WTC11 (cell line): ENCODE measurements at regions not wholly inside any gene's neighbourhood (a gene's known extent, or its start where the extent isn't known, plus 50 kb on each side); places are given as distances from the start of the nearest gene placed in this dataset.

Experiments used
- ATAC-seq: fragments of 200-7000 bp; cut with Tn5 transposase; 2 replicates; pipeline ENCODE4 v1.10.0; 2021; ENCODE audit warnings: mild to moderate bottlenecking, moderate library complexity
- CTCF ChIA-PET: fragments of 300-600 bp; sonication (Branson Sonifier 250); formaldehyde crosslinking; loops from one replicate; lab custom pipeline; 2021; ENCODE audit warnings: antibody characterized with exemption; lab: Charles Lee
- POLR2A ChIA-PET: fragments of 350-600 bp; sonication (Branson Sonifier 250); formaldehyde crosslinking; loops from one replicate; lab custom pipeline; 2021; ENCODE audit warnings: antibody characterized with exemption; lab: Charles Lee
- DNase-seq: peaks from one replicate; pipeline ENCODE4 v3.0.0; 2021; ENCODE audit warnings: low spot score
- H3K27ac Mint-ChIP-seq: 2 replicates; pipeline ENCODE4 v1.8.0; 2021; ENCODE audit warnings: mixed read lengths
- H3K27me3 Mint-ChIP-seq: 2 replicates; pipeline ENCODE4 v1.8.0; 2021; ENCODE audit warnings: low read depth, mild to moderate bottlenecking, moderate library complexity, mixed read lengths
- H3K36me3 Mint-ChIP-seq: 2 replicates; pipeline ENCODE4 v1.8.0; 2021; ENCODE audit warnings: mixed read lengths
- H3K4me1 Mint-ChIP-seq: 2 replicates; pipeline ENCODE4 v1.8.0; 2022; ENCODE audit warnings: mixed read lengths
- H3K4me3 Mint-ChIP-seq: 2 replicates; pipeline ENCODE4 v1.8.0; 2021; ENCODE audit warnings: mild to moderate bottlenecking, moderate library complexity, mixed read lengths
- H3K9me3 Mint-ChIP-seq: 2 replicates; pipeline ENCODE4 v1.8.0; 2021; ENCODE audit warnings: mixed read lengths
- FOXJ3 ChIP-seq: sonication (generic); formaldehyde crosslinking; IDR thresholded peaks from 2 replicates; pipeline ENCODE4 v1.9.0; 2021; ENCODE audit warnings: missing genetic modification reagents, mild to moderate bottlenecking, borderline replicate concordance
- IRF2 ChIP-seq: sonication (generic); formaldehyde crosslinking; IDR thresholded peaks from 2 replicates; pipeline ENCODE4 v1.8.0; 2022; ENCODE audit warnings: low read depth, missing genetic modification reagents, borderline replicate concordance
- JUN ChIP-seq: sonication (generic); formaldehyde crosslinking; IDR thresholded peaks from 2 replicates; pipeline ENCODE4 v1.8.0; 2023; ENCODE audit warnings: mild to moderate bottlenecking, missing genetic modification reagents
- NFATC4 ChIP-seq: fragments of 250-450 bp; sonication (Bioruptor Pico); IDR thresholded peaks from 2 replicates; pipeline ENCODE4 v1.9.0; 2021; ENCODE audit warnings: mild to moderate bottlenecking
- NR2C2 ChIP-seq: sonication (generic); formaldehyde crosslinking; IDR thresholded peaks from 2 replicates; pipeline ENCODE4 v1.8.0; 2022; ENCODE audit warnings: mild to moderate bottlenecking, missing genetic modification reagents
- SOX15 ChIP-seq: fragments of 250-450 bp; sonication (Bioruptor Pico); IDR thresholded peaks from 2 replicates; pipeline ENCODE4 v1.9.0; 2021; ENCODE audit warnings: mild to moderate bottlenecking
- TCF7 ChIP-seq: sonication (generic); formaldehyde crosslinking; IDR thresholded peaks from 2 replicates; pipeline ENCODE4 v1.8.0; 2022; ENCODE audit warnings: mild to moderate bottlenecking, low read depth, missing genetic modification reagents, moderate library complexity
- TEAD1 ChIP-seq: sonication (generic); formaldehyde crosslinking; IDR thresholded peaks from 2 replicates; pipeline ENCODE4 v1.8.0; 2022; ENCODE audit warnings: mild to moderate bottlenecking, missing genetic modification reagents
- ZNF232 ChIP-seq: sonication (generic); formaldehyde crosslinking; IDR thresholded peaks from 2 replicates; pipeline ENCODE4 v1.8.0; 2022; ENCODE audit warnings: mild to moderate bottlenecking, missing genetic modification reagents
- TF ChIP-seq, protein P1 (sequence below): sonication (generic); formaldehyde crosslinking; IDR thresholded peaks from 2 replicates; pipeline ENCODE4 v1.8.1; 2022; ENCODE audit warnings: mild to moderate bottlenecking, moderate library complexity, missing genetic modification reagents
- TF ChIP-seq, protein P2 (sequence below): sonication (generic); formaldehyde crosslinking; IDR thresholded peaks from 2 replicates; pipeline ENCODE4 v1.8.0; 2022; ENCODE audit warnings: mild to moderate bottlenecking, missing genetic modification reagents
- TF ChIP-seq, protein P3 (sequence below): sonication (generic); formaldehyde crosslinking; IDR thresholded peaks from 2 replicates; pipeline ENCODE4 v1.8.1; 2023; ENCODE audit warnings: mild to moderate bottlenecking, missing genetic modification reagents
- TF ChIP-seq, protein P4 (sequence below): sonication (generic); formaldehyde crosslinking; IDR thresholded peaks from 2 replicates; pipeline ENCODE4 v1.8.0; 2023; ENCODE audit warnings: missing genetic modification reagents, mild to moderate bottlenecking, borderline replicate concordance
- TF ChIP-seq, protein P5 (sequence below): fragments of 250-450 bp; sonication (Bioruptor Pico); IDR thresholded peaks from 2 replicates; pipeline ENCODE4 v1.9.0; 2021; ENCODE audit warnings: mild to moderate bottlenecking, borderline replicate concordance
- TF ChIP-seq, protein P6 (sequence below): sonication (generic); formaldehyde crosslinking; IDR thresholded peaks from 2 replicates; pipeline ENCODE4 v1.8.1; 2022; ENCODE audit warnings: low read depth, missing genetic modification reagents, borderline replicate concordance

DNA sequence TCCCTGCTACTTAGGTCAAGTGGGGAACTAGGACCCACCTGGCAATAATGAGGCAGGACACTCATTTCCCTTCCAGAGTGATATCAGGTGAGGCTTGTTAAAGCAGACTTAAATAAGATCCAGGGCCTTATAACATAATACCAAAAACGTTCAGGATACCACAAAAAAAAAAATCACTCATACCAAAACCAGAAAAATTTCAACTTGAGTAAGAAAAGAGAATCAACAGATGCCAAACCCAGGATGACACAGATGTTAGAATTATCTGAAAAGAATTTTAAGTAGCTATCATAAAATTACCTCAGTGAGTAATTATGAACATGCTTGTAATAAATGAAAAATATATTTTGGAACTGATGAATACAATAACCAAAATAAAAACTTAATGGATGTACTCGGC lies 255.6 kb upstream of the OSR1 start (continued):
- TF ChIP-seq, protein P1, sequence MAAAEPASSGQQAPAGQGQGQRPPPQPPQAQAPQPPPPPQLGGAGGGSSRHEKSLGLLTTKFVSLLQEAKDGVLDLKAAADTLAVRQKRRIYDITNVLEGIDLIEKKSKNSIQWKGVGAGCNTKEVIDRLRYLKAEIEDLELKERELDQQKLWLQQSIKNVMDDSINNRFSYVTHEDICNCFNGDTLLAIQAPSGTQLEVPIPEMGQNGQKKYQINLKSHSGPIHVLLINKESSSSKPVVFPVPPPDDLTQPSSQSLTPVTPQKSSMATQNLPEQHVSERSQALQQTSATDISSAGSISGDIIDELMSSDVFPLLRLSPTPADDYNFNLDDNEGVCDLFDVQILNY = no peak
- TF ChIP-seq JUN (CRISPR knock-in tag) (no peak), TCF7 (CRISPR knock-in tag) (no peak), NR2C2 (CRISPR knock-in tag) (no peak)

DNA sequence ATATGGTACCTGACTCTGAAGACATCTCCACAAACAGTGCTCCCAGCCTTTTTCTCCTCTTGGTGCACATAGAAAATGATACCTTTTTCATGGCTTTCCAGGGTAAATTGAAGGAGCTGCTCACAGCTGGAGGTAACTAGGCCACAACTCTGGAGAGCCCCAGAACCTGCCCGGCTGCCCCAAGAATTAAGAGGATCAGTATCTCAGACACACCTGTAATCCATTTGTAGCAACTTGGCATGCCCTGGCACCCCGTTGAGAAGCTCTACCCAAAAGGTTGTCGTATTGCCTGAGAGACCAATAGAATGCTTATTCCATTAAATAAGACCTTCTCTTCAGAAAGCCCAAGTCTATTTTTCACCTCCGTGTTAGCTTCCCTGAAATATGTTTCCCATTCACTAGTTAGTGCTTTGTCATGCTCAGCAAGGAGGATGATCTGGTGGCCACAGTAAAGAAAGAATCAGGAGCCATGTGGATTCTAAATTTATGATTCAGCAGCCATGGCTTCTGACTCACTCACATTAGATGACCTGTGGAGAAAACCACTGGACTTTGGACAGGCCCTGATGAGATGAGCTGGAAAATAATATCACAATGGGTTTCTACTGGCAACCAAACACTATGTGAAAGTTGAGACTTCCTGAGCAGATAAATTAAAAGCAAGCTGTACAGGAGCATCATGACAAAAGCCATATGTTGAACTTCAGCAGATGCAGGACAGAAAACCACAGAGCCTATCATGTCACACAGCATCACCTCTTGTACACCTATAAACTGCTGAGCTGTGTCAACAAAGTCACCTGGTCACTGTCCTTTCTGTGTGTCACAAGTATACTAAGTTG lies 253.3 kb upstream of the OSR1 start:
- no peak for ATAC-seq
- CTCF ChIA-PET = no interaction called here
- TF ChIP-seq, protein P2, sequence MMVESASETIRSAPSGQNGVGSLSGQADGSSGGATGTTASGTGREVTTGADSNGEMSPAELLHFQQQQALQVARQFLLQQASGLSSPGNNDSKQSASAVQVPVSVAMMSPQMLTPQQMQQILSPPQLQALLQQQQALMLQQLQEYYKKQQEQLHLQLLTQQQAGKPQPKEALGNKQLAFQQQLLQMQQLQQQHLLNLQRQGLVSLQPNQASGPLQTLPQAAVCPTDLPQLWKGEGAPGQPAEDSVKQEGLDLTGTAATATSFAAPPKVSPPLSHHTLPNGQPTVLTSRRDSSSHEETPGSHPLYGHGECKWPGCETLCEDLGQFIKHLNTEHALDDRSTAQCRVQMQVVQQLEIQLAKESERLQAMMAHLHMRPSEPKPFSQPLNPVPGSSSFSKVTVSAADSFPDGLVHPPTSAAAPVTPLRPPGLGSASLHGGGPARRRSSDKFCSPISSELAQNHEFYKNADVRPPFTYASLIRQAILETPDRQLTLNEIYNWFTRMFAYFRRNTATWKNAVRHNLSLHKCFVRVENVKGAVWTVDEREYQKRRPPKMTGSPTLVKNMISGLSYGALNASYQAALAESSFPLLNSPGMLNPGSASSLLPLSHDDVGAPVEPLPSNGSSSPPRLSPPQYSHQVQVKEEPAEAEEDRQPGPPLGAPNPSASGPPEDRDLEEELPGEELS (CRISPR knock-in tag) = no peak
- TF ChIP-seq SOX15 (CRISPR knock-in tag) (no peak), IRF2 (no peak), ZNF232 (CRISPR knock-in tag) (no peak), TEAD1 (CRISPR knock-in tag) (no peak), NFATC4 (CRISPR knock-in tag) (no peak), FOXJ3 (CRISPR knock-in tag) (no peak)
- TF ChIP-seq, protein P3, sequence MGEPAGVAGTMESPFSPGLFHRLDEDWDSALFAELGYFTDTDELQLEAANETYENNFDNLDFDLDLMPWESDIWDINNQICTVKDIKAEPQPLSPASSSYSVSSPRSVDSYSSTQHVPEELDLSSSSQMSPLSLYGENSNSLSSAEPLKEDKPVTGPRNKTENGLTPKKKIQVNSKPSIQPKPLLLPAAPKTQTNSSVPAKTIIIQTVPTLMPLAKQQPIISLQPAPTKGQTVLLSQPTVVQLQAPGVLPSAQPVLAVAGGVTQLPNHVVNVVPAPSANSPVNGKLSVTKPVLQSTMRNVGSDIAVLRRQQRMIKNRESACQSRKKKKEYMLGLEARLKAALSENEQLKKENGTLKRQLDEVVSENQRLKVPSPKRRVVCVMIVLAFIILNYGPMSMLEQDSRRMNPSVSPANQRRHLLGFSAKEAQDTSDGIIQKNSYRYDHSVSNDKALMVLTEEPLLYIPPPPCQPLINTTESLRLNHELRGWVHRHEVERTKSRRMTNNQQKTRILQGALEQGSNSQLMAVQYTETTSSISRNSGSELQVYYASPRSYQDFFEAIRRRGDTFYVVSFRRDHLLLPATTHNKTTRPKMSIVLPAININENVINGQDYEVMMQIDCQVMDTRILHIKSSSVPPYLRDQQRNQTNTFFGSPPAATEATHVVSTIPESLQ (CRISPR knock-in tag) = no peak
- TF ChIP-seq, protein P4, sequence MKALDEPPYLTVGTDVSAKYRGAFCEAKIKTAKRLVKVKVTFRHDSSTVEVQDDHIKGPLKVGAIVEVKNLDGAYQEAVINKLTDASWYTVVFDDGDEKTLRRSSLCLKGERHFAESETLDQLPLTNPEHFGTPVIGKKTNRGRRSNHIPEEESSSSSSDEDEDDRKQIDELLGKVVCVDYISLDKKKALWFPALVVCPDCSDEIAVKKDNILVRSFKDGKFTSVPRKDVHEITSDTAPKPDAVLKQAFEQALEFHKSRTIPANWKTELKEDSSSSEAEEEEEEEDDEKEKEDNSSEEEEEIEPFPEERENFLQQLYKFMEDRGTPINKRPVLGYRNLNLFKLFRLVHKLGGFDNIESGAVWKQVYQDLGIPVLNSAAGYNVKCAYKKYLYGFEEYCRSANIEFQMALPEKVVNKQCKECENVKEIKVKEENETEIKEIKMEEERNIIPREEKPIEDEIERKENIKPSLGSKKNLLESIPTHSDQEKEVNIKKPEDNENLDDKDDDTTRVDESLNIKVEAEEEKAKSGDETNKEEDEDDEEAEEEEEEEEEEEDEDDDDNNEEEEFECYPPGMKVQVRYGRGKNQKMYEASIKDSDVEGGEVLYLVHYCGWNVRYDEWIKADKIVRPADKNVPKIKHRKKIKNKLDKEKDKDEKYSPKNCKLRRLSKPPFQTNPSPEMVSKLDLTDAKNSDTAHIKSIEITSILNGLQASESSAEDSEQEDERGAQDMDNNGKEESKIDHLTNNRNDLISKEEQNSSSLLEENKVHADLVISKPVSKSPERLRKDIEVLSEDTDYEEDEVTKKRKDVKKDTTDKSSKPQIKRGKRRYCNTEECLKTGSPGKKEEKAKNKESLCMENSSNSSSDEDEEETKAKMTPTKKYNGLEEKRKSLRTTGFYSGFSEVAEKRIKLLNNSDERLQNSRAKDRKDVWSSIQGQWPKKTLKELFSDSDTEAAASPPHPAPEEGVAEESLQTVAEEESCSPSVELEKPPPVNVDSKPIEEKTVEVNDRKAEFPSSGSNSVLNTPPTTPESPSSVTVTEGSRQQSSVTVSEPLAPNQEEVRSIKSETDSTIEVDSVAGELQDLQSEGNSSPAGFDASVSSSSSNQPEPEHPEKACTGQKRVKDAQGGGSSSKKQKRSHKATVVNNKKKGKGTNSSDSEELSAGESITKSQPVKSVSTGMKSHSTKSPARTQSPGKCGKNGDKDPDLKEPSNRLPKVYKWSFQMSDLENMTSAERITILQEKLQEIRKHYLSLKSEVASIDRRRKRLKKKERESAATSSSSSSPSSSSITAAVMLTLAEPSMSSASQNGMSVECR (CRISPR knock-in tag) = no peak
- TF ChIP-seq, protein P5, sequence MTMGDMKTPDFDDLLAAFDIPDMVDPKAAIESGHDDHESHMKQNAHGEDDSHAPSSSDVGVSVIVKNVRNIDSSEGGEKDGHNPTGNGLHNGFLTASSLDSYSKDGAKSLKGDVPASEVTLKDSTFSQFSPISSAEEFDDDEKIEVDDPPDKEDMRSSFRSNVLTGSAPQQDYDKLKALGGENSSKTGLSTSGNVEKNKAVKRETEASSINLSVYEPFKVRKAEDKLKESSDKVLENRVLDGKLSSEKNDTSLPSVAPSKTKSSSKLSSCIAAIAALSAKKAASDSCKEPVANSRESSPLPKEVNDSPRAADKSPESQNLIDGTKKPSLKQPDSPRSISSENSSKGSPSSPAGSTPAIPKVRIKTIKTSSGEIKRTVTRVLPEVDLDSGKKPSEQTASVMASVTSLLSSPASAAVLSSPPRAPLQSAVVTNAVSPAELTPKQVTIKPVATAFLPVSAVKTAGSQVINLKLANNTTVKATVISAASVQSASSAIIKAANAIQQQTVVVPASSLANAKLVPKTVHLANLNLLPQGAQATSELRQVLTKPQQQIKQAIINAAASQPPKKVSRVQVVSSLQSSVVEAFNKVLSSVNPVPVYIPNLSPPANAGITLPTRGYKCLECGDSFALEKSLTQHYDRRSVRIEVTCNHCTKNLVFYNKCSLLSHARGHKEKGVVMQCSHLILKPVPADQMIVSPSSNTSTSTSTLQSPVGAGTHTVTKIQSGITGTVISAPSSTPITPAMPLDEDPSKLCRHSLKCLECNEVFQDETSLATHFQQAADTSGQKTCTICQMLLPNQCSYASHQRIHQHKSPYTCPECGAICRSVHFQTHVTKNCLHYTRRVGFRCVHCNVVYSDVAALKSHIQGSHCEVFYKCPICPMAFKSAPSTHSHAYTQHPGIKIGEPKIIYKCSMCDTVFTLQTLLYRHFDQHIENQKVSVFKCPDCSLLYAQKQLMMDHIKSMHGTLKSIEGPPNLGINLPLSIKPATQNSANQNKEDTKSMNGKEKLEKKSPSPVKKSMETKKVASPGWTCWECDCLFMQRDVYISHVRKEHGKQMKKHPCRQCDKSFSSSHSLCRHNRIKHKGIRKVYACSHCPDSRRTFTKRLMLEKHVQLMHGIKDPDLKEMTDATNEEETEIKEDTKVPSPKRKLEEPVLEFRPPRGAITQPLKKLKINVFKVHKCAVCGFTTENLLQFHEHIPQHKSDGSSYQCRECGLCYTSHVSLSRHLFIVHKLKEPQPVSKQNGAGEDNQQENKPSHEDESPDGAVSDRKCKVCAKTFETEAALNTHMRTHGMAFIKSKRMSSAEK = no peak
- TF ChIP-seq, protein P6, sequence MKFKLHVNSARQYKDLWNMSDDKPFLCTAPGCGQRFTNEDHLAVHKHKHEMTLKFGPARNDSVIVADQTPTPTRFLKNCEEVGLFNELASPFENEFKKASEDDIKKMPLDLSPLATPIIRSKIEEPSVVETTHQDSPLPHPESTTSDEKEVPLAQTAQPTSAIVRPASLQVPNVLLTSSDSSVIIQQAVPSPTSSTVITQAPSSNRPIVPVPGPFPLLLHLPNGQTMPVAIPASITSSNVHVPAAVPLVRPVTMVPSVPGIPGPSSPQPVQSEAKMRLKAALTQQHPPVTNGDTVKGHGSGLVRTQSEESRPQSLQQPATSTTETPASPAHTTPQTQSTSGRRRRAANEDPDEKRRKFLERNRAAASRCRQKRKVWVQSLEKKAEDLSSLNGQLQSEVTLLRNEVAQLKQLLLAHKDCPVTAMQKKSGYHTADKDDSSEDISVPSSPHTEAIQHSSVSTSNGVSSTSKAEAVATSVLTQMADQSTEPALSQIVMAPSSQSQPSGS (CRISPR knock-in tag) = no peak
- POLR2A ChIA-PET = interaction anchor here (0.6 kb wide), 1 partner anchor 13 kb away, joined by 4 read pairs; no protein-coding TSS in a partner anchor
- Mint-ChIP-seq H3K4me3 (no peak overlapping the region), H3K4me1 (no peaks in the 10 kb centered on the region), H3K27ac (no peak overlapping the region), H3K27me3 (peaks cover 3% of the 10 kb centered on the region; the same call in 1 of the 2 replicates), H3K9me3 (peaks cover 28% of the 10 kb centered on the region), H3K36me3 (peaks cover 27% of the 10 kb centered on the region)
- no peak for DNase-seq
